CD14-positive monocyte (primary cell): ENCODE measurements at regions not wholly inside any gene's neighbourhood (a gene's known extent, or its start where the extent isn't known, plus 50 kb on each side); places are given as distances from the start of the nearest gene placed in this dataset.

ENCODE experiments used
- DNase-seq, 3 donors: peaks; one replicate each; pipeline ENCODE4 v3.0.0-alpha.2; 2011 to 2022
- H2AFZ ChIP-seq: 2 replicates; pipeline ENCODE4 v1.6.0; 2012; ENCODE audit warnings: mild to moderate bottlenecking, low read depth, low read length, inconsistent platforms; ENCODE audit not compliant: insufficient read depth, poor library complexity, severe bottlenecking
- H3K27ac ChIP-seq, 2 donors: 1 replicate in 1 of 2; 2 replicates in 1 of 2; pipeline ENCODE4 v1.5.1; 2012 to 2013; ENCODE audit warnings: low read length in 2 of 2, control low read depth in 1 of 2, inconsistent platforms in 1 of 2, low read depth in 1 of 2, mild to moderate bottlenecking in 1 of 2
- H3K27me3 ChIP-seq, 2 donors: one replicate each; pipeline versions ENCODE4 v1.6.0 to v1.6.1; 2011 to 2013; ENCODE audit warnings: low read length in 2 of 2; ENCODE audit not compliant: control insufficient read depth in 2 of 2, insufficient read depth in 2 of 2
- H3K36me3 ChIP-seq, 2 donors: replicated peaks in 1 of 2; 1 replicate in 1 of 2; 2 replicates in 1 of 2; pipeline versions ENCODE4 v1.5.1 to v1.6.1; 2012 to 2013; ENCODE audit warnings: low read length in 2 of 2, control low read depth in 1 of 2, inconsistent platforms in 1 of 2, mild to moderate bottlenecking in 1 of 2; ENCODE audit not compliant: insufficient read depth in 2 of 2, control insufficient read depth in 1 of 2
- H3K4me1 ChIP-seq, 2 donors: 1 replicate in 1 of 2; 2 replicates in 1 of 2; pipeline versions ENCODE4 v1.5.1 to v1.6.1; 2012 to 2013; ENCODE audit warnings: low read length in 2 of 2, control low read depth in 1 of 2, inconsistent platforms in 1 of 2, mild to moderate bottlenecking in 1 of 2, moderate library complexity in 1 of 2; ENCODE audit not compliant: insufficient read depth in 2 of 2, control insufficient read depth in 1 of 2
- H3K4me2 ChIP-seq: replicated peaks from 2 replicates; pipeline ENCODE3; 2012; ENCODE audit warnings: low read length, moderate library complexity, mild to moderate bottlenecking; ENCODE audit not compliant: poor library complexity, severe bottlenecking; ENCODE audit errors: extremely low read depth
- H3K4me3 ChIP-seq, 3 experiments: fragments of 200-600 bp in 1 of 3; sonication (generic) in 1 of 3; replicated peaks in 1 of 3; 1 replicate in 2 of 3; 2 replicates in 1 of 3; pipeline ENCODE4 v1.5.1; 2011 to 2013; ENCODE audit warnings: low read length in 3 of 3, mild to moderate bottlenecking in 3 of 3, control low read depth in 2 of 3, low read depth in 2 of 3, inconsistent platforms in 1 of 3, moderate library complexity in 1 of 3
- H3K79me2 ChIP-seq: 2 replicates; pipeline ENCODE4 v1.6.0; 2012; ENCODE audit warnings: mild to moderate bottlenecking, control low read depth, inconsistent platforms, low read length, moderate library complexity; ENCODE audit not compliant: insufficient read depth
- H3K9ac ChIP-seq: 2 replicates; pipeline ENCODE4 v1.6.0; 2017; ENCODE audit warnings: low read length, mild to moderate bottlenecking; ENCODE audit not compliant: insufficient read depth, poor library complexity, severe bottlenecking
- H3K9me3 ChIP-seq, 2 donors: replicated peaks in 1 of 2; 1 replicate in 1 of 2; 2 replicates in 1 of 2; pipeline versions ENCODE4 v1.5.1 to v1.6.1; 2012 to 2013; ENCODE audit warnings: low read length in 2 of 2, control low read depth in 1 of 2; ENCODE audit not compliant: control insufficient read depth in 1 of 2, insufficient read depth in 1 of 2
- H4K20me1 ChIP-seq: 2 replicates; pipeline ENCODE4 v1.6.0; 2012; ENCODE audit warnings: mild to moderate bottlenecking, low read length, control low read depth, moderate library complexity; ENCODE audit not compliant: insufficient read depth
- H3K27ac Mint-ChIP-seq, 7 donors: one replicate each; pipeline ENCODE4 v1.8.0; 2020; ENCODE audit warnings: mild to moderate bottlenecking in 7 of 7, mixed read lengths in 7 of 7, moderate library complexity in 6 of 7, inconsistent platforms in 2 of 7
- H3K27me3 Mint-ChIP-seq, 3 donors: one replicate each; pipeline ENCODE4 v1.8.0; 2021 to 2022; ENCODE audit warnings: low read depth in 3 of 3, mild to moderate bottlenecking in 3 of 3, mixed read lengths in 3 of 3, moderate library complexity in 3 of 3, inconsistent platforms in 1 of 3
- H3K36me3 Mint-ChIP-seq, 2 donors: one replicate each; pipeline ENCODE4 v1.8.0; 2020; ENCODE audit warnings: mixed read lengths in 2 of 2, inconsistent platforms in 1 of 2, mild to moderate bottlenecking in 1 of 2
- H3K4me1 Mint-ChIP-seq: one replicate; pipeline ENCODE4 v1.8.0; 2020; ENCODE audit warnings: mild to moderate bottlenecking, mixed read lengths
- H3K4me3 Mint-ChIP-seq, 2 donors: one replicate each; pipeline ENCODE4 v1.8.0; 2020; ENCODE audit warnings: mild to moderate bottlenecking in 2 of 2, mixed read lengths in 2 of 2, moderate library complexity in 1 of 2
- H3K9me3 Mint-ChIP-seq, 7 donors: one replicate each; pipeline ENCODE4 v1.8.0; 2020 to 2022; ENCODE audit warnings: mixed read lengths in 7 of 7, mild to moderate bottlenecking in 6 of 7, moderate library complexity in 6 of 7, inconsistent platforms in 2 of 7
- CTCF ChIP-seq: fragments of 200-600 bp; IDR thresholded peaks from one replicate; pipeline ENCODE4 v1.8.0; 2022; ENCODE audit warnings: antibody characterized with exemption, mild to moderate bottlenecking
- WGBS: methylation state at CpG from one replicate; pipeline ENCODE4 v1.1.5; 2013; ENCODE audit warnings: missing lambda C conversion rate; ENCODE audit not compliant: insufficient coverage; 5-methylcytosine and 5-hydroxymethylcytosine counted together
- intact Hi-C, 2 donors: fragments of 100-400 bp; cut with micrococcal nuclease; formaldehyde crosslinking; loops; one replicate each; pipeline versions ENCODE4 v1.15.0 to v1.15.1; 2023

GRCh38 chr7:7080802-7081201 lies 101.5 kb upstream of the C1GALT1 start:
- H3K4me3 Mint-ChIP-seq: no peak overlapping the region
- H3K27me3 Mint-ChIP-seq: peaks cover 1 to 5% (median 2%) of the 10 kb centered on the region in 3 donors
- Histone ChIP-seq H3K9me3 (no peaks in the 10 kb centered on the region), H4K20me1 (no peaks in the 10 kb centered on the region), H3K4me2 (no peak overlapping the region), H2AFZ (no peak overlapping the region), H3K36me3 (no peaks in the 10 kb centered on the region), H3K27ac (no peak overlapping the region), H3K79me2 (no peaks in the 10 kb centered on the region), H3K9ac (no peak overlapping the region), H3K4me1 (no peaks in the 10 kb centered on the region), H3K27me3 (no peaks in the 10 kb centered on the region), H3K4me3 (no peak overlapping the region)
- H3K9me3 Mint-ChIP-seq: peaks cover 0 to 10% (median 6%) of the 10 kb centered on the region in 7 donors
- no peaks in the 10 kb centered on the region for H3K4me1 Mint-ChIP-seq
- TF ChIP-seq CTCF: no peak
- no peak for DNase-seq
- no CpG with 5 or more reads among the region's 2 CpGs for WGBS
- H3K27ac Mint-ChIP-seq: no peak overlapping the region
- no peaks in the 10 kb centered on the region for H3K36me3 Mint-ChIP-seq
- intact Hi-C loops: no loop called here

DNA sequence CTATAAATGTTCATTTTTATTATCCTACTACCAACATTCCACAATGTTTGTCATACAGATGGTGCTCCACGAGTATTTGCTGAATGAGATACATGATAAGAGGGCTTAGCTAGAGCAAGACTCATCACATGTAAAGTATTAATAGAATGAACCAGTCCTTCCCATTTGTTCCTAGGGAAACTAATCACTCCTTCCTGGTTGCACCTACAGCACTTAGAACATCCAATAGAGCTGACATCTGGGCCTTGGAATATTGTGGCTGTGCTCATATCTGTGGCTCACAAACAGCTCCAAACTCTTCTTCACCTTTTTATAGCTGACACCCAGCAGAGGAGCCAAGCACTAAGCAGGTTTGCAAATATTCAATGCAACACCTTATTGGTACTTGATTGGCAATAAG lies 91.9 kb upstream of the C1GALT1 start:
- intact Hi-C loops: no loop called here
- no peak overlapping the region for H3K27ac Mint-ChIP-seq
- no peak overlapping the region for H3K4me3 ChIP-seq
- H3K36me3 Mint-ChIP-seq: no peaks in the 10 kb centered on the region
- no peak overlapping the region for H3K27ac ChIP-seq
- H3K9me3 ChIP-seq: peaks cover 0 to 12% of the 10 kb centered on the region in 2 donors
- H3K9me3 Mint-ChIP-seq: peaks cover 3 to 40% (median 15%) of the 10 kb centered on the region in 7 donors
- H3K27me3 ChIP-seq: no peaks in the 10 kb centered on the region
- H3K27me3 Mint-ChIP-seq: peaks cover 1 to 2% (median 2%) of the 10 kb centered on the region in 3 donors
- no peak overlapping the region for H3K4me2 ChIP-seq
- no peaks in the 10 kb centered on the region for H3K4me1 ChIP-seq
- no peak overlapping the region for H2AFZ ChIP-seq
- WGBS: no CpG with 5 or more reads among the region's 1 CpG
- H4K20me1 ChIP-seq: no peaks in the 10 kb centered on the region
- H3K4me3 Mint-ChIP-seq: no peak overlapping the region
- no peak for DNase-seq
- H3K36me3 ChIP-seq: no peaks in the 10 kb centered on the region
- H3K79me2 ChIP-seq: no peaks in the 10 kb centered on the region
- H3K9ac ChIP-seq: no peak overlapping the region
- H3K4me1 Mint-ChIP-seq: no peaks in the 10 kb centered on the region
- no peak for TF ChIP-seq CTCF
